HG03039 (cell line): ENCODE measurements at regions not wholly inside any gene's neighbourhood (a gene's known extent, or its start where the extent isn't known, plus 50 kb on each side); places are given as distances from the start of the nearest gene placed in this dataset.

Experiments used
- ATAC-seq: cut with Tn5 transposase; IDR thresholded peaks from one replicate; pipeline ENCODE4 v1.9.1; 2021; ENCODE audit warnings: mild to moderate bottlenecking, moderate library complexity; ENCODE audit not compliant: unreplicated experiment

- ATAC-seq, result no peak
Measured at GRCh38 chr20:61002090-61002489, 250.0 kb upstream of the CDH4 start.

- ATAC-seq, result no peak
Measured at GRCh38 chr20:61014491-61014890, 237.6 kb upstream of the CDH4 start.

GRCh38 chr20:61015602-61016001, 236.5 kb upstream of the CDH4 start:
- no peak for ATAC-seq

- no peak for ATAC-seq
Measured at GRCh38 chr20:61019322-61019721, 232.7 kb upstream of the CDH4 start.

GRCh38 chr20:61023612-61024011, 228.4 kb upstream of the CDH4 start:
- no peak for ATAC-seq

- ATAC-seq, result no peak
Measured at GRCh38 chr20:61024390-61024789, 227.7 kb upstream of the CDH4 start.

- ATAC-seq, result no peak
Measured at GRCh38 chr20:61025536-61025935, 226.5 kb upstream of the CDH4 start.

- no peak for ATAC-seq
Measured at GRCh38 chr20:61026173-61026572, 225.9 kb upstream of the CDH4 start.

- ATAC-seq, result no peak
Measured at GRCh38 chr20:61026731-61027130, 225.3 kb upstream of the CDH4 start.

GRCh38 chr20:61027218-61027617, 224.8 kb upstream of the CDH4 start:
- no peak for ATAC-seq

- no peak for ATAC-seq
Measured at GRCh38 chr20:61030130-61030529, 221.9 kb upstream of the CDH4 start.

- ATAC-seq, result no peak
Measured at GRCh38 chr20:61031101-61031830, 220.8 kb upstream of the CDH4 start.

- ATAC-seq, result no peak
Measured at GRCh38 chr20:61037498-61037897, 214.6 kb upstream of the CDH4 start.

- no peak for ATAC-seq
Measured at GRCh38 chr20:61041481-61041880, 210.6 kb upstream of the CDH4 start.

GRCh38 chr20:61042506-61043385, 209.3 kb upstream of the CDH4 start:
- no peak for ATAC-seq

GRCh38 chr20:61043681-61044080, 208.4 kb upstream of the CDH4 start:
- no peak for ATAC-seq

- ATAC-seq, result no peak
Measured at GRCh38 chr20:61044499-61044898, 207.6 kb upstream of the CDH4 start.

- no peak for ATAC-seq
Measured at GRCh38 chr20:61045091-61045490, 207.0 kb upstream of the CDH4 start.

GRCh38 chr20:61045876-61046585, 206.0 kb upstream of the CDH4 start:
- ATAC-seq, result no peak

GRCh38 chr20:61046721-61047351, 205.2 kb upstream of the CDH4 start:
- ATAC-seq, result no peak

- no peak for ATAC-seq
Measured at GRCh38 chr20:61047515-61047914, 204.5 kb upstream of the CDH4 start.
